GF-D8 (cell line): ENCODE measurements at regions not wholly inside any gene's neighbourhood (a gene's known extent, or its start where the extent isn't known, plus 50 kb on each side); places are given as distances from the start of the nearest gene placed in this dataset.

Experiments
- DNase-seq: peaks from one replicate; lab custom pipeline; 2025; lab: John Stamatoyannopoulos, UW

- no peak for DNase-seq
Observed at GRCh38 chr4:56240554-56241174, 146.6 kb downstream of the AASDH start.

DNA sequence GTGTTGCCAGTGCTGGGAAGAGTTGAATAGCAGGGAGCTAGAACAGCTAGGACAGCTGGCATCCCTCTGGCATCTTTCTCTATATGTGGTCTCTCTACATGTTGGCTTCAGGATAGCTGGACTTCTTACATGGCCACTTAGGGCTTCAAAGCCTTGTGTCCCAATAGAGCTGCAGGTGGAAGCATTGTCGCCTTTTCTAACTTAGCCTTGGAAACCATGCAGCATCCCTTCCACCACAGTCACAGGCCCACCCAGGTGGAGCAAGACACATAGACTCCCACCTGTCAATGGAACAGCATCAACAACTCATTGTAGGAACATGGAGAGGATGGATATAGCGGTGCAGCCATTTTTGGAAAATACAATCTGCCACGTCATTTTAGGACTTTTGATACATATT, 149.0 kb downstream of the AASDH start:
- no peak for DNase-seq

DNA sequence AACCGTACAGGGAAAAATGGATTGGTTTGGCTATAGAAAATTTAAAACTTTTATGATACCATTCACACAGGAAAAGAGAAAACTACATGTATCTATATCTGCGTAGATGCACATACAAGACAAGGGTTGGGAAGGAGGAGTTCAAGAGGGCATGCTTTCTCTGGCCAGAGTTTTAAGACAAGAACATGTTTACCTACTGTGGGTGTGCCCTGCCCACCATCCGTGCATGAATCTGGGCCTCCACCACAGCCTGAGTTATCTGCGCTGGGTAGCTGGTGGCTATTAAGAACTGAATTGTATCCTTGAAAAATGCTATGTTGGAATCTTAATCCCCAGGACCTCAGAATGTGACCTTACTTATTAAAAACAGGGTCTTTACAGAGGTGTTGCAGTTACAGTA, 151.6 kb downstream of the AASDH start:
- no peak for DNase-seq

- no peak for DNase-seq
Observed at GRCh38 chr4:56235011-56235410, 152.3 kb downstream of the AASDH start.

DNA sequence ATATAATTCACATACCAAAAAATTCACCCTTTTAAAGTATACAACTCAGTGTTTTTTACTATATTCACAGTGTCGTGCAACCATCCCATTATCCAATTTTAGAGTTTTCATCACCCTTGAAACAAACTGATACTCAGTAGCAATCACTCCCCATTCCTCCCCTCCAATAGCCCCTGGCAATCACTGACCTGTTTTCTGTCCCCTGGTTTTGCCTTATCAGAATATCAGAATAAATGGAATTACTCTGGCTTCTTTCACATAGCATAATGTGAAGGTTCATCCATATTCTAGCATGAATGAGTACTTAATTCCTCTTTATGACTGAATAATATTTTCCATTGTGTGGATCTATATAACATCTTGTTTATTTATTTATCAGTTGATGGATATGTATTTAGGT, 153.2 kb downstream of the AASDH start:
- no peak for DNase-seq

DNA sequence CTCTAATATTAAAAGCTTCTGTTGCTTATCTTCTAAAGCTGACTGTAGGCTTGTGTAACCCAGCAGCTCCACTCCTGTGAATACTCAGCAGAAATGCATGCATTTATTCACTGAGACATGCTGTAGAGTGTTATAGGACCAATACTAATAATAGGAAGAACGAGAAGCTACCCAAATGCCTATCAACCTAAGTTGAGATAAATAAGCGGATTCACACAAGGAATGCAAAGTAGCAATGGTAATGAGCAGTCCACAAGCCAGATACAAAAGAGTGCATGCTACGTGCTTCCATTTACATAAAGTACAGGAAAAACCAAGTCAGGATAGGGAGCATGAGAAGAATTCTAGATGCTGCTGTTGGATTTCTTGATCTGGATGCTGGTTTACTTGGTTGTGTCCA, 155.9 kb downstream of the AASDH start:
- DNase-seq, result no peak

DNA sequence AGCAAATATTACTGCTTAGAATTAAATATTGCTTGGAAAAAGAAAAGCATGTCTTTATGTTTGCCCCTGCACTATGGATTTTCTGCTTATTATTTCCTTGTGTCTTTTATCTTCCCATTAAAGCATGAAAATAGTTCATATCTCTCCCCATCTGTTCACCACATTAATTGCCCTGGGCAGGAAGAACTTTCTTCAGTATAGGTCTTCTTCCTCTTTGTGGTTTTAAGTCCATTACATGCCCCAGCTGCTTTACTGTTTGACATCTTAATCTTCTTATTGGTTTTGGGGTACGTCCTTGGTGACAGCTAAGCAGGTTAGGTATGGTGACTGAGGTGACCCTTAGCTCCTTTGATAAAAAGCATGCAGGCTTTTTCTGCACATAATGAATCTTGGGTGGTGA, 157.3 kb downstream of the AASDH start:
- peak; percentile 51 for DNase-seq

GRCh38 chr4:56227301-56227835, 159.9 kb downstream of the AASDH start:
- DNase-seq, result no peak

- no peak for DNase-seq
Observed at GRCh38 chr4:56226579-56226978, 160.7 kb downstream of the AASDH start.

DNA sequence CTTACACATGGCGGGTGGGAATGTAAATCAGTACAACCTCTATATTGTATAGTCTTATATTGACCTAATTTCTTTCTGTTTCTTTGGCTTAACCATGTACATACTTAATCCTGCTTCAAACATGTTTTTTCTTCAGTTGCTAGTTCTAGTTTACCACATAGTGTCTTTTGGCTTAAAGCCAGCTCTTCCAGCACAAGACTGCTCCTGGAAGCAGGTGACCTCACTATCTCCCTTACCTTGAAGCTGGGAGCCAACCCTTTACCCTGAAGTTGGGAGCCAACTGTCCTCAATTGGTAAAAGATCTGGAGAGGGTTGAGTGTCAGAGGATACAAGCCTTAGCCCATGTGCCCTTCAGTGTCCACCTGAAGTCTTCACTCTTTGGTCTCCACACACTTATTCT, 162.7 kb downstream of the AASDH start:
- DNase-seq, result no peak

DNA sequence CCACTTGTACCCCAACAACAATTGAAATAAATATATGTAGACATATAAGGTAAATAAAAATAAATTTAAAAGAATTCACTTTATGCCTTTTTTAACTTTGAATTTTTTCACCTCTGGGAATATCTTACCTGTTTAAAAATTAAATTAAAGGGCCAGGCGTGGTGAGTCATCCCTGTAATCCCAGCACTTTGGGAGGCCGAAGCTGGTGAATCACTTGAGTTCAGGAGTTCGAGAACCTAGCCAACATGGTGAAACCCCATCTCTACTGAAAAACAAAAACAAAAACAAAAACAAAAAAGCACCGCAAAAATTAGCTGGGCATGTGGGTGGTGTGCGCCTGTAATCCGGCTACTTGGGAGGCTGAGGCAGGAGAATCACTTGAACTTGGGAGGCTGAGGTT, 164.8 kb downstream of the AASDH start:
- no peak for DNase-seq

DNA sequence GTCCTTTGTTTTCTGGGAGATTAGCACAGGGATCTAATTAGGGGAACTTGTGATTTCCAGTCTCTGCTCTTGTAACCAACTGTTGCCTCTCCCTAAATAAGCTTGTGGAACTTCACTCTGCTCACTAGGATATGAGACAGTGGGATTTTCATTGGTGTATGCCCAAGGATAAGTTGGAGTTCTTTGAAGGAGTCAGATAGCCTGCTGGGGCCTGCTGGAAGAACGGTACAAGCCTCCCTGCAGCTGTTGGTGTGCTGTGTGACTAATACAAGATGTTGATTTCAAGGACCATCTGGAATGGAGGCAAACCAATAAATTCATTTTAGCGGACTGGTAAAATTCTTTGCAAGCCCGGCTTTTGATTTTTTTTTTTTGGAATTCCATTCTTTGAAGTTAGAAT, 167.0 kb downstream of the AASDH start:
- no peak for DNase-seq

DNA sequence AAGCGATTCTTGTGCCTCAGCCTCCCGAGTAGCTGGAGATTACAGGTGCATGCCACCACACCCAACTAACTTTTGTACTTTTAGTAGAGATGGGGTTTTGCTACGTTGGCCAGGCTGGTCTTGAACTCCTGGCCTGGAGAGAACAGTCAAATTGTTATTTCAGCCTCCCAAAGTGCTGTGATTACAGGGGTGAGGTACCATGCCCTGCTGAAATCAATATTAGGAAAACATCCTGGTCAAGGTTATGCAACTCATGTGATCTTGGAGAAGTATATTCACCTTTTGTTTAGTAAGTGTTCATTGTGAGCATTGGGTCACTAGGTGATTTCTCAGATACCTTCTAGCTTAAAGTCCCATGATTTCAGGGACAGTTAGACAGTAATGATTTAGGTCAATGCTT, 167.8 kb downstream of the AASDH start:
- DNase-seq, result no peak

- DNase-seq, result no peak
Observed at GRCh38 chr4:56218230-56218895, 168.9 kb downstream of the AASDH start.

GRCh38 chr4:56217343-56217890, 169.9 kb downstream of the AASDH start:
- no peak for DNase-seq

DNA sequence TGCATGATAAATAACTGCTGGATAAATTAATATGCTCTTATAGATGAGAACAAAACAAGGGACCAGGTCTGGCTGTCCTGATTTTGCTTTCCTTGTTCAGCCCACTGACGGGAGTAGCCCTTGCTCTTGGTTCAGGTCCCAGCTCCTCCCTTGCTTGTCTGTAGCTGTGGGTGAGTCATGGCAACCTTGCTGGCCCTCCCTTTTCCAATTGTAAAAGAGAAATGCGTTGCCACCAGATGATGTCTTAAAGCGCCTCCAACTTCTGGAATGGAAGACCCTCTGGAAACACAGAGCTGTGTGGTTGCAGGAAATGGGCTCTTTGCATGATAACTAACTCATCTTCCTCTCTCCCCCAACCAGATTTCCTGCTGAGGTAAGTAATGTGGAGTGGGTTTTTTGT, 171.4 kb downstream of the AASDH start:
- DNase-seq, result no peak

- DNase-seq, result no peak
Observed at GRCh38 chr4:56215141-56215783, 172.0 kb downstream of the AASDH start.

DNA sequence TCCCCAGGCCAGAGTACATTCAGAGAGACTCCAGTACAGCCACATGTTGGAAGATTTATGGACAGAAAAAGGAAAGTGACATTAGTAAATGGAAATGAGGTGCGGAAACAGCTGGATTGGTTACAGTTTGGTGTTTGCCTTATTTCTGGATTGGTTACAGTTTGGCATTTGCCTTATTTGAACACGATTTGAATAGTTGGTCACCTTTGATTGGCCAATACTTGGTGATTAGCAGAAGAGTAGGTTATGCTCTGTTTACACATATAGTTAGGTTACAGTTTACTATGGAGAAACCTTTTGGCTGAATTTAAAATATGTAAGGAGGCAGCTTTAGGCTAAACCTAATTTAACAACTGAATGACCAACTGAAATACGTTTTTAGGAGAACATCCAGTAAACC, 173.7 kb downstream of the AASDH start:
- no peak for DNase-seq

DNA sequence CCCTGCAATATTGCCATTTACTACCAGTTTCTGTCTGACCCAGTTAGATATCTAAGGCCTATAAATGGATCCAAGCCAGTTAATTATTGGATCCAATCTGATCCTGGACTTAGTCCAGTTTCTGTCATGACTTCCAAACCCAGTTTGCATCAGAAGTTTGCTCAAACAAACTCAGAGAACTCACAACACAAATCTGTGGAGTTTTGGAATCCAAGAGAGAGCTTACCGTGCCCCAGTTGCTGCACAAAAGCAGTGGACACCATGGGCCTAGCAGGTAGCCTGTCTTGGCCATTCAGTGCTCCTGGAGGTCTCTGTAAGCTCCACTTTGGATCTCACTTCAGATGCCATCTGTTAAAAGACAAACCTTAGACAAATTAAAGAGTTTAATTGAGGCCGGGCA, 174.5 kb downstream of the AASDH start:
- DNase-seq, result no peak

- DNase-seq, result no peak
Observed at GRCh38 chr4:56211202-56211601, 176.1 kb downstream of the AASDH start.

DNA sequence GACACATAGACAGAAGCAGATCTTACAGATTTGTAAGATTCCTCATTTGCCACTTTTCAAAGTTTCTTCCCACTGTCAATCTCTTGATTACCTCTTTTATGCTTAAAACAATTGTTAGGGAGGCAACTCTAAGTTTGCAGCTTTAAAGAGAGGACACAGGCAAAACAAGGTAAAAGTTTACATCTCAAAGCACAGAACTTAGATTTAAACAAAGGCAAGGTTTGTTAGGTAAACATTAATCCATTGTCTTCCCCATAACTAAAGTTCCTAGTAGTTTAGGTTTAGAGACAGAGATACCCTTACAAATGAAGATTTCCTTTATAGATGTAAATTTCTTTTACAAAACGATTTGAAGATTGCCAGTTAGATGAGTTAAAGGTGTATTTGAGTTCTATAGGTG, 176.9 kb downstream of the AASDH start:
- DNase-seq, result no peak

GRCh38 chr4:56209767-56210166, 177.5 kb downstream of the AASDH start:
- no peak for DNase-seq

DNA sequence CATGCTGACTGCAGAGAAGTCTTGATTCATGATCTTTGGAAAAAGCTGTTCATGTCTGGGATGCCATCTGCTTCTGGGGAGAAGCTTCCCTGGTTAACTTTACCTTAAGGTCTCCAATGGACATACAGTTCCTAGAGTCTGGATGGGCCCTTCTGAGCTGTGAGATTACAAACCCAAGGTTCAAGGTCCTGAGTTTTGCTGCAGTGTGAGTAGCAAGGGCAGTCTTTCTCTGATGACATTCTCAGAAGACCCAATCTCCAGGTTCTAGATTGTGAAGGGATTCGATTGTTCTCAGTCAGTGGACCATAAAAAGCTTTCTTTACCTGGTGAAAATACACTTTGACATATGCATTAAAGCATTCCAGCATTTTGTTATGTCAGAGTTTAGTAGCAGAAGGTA, 179.2 kb downstream of the AASDH start:
- no peak for DNase-seq
